ENCODE measurements at regions not wholly inside any gene's neighbourhood (a gene's known extent, or its start where the extent isn't known, plus 50 kb on each side); places are given as distances from the start of the nearest gene placed in this dataset.

DNA sequence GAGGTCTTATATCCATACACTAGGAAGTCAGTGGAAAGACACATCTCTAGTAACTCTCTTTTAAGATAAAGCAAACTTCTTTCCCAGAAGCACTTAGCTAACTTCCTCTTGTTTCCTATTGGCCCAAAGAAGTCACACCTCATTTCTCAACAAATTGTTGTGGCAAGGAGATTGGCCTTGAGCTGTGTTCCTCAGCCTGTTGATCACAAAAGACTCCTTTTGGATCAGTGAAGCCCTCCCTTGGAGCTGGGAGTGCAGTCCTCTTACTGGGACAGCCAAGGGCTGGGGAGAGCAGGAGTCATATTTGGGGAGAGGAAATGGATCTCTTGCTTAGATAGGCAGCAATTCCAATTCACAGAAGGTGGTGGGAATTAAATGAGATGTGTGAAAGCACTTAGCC, 51.2 kb upstream of the DAPL1 start:
- CTCF ChIA-PET, result interaction anchor here (0.6 to 11.5 kb wide), 8 partner anchors 9 to 851 kb away, joined by 3 to 131 read pairs (median 21); no protein-coding TSS in a partner anchor
- Histone ChIP-seq H3K4me3 (ENCODE audit: low read depth, low read length) (no peak overlapping the region), H3K27me3 (ENCODE audit: control insufficient read depth, insufficient read depth, low read length) (no peaks in the 10 kb centered on the region), H3K36me3 (ENCODE audit: control insufficient read depth, insufficient read depth, low read length) (no peaks in the 10 kb centered on the region)
- TF ChIP-seq, protein P1, sequence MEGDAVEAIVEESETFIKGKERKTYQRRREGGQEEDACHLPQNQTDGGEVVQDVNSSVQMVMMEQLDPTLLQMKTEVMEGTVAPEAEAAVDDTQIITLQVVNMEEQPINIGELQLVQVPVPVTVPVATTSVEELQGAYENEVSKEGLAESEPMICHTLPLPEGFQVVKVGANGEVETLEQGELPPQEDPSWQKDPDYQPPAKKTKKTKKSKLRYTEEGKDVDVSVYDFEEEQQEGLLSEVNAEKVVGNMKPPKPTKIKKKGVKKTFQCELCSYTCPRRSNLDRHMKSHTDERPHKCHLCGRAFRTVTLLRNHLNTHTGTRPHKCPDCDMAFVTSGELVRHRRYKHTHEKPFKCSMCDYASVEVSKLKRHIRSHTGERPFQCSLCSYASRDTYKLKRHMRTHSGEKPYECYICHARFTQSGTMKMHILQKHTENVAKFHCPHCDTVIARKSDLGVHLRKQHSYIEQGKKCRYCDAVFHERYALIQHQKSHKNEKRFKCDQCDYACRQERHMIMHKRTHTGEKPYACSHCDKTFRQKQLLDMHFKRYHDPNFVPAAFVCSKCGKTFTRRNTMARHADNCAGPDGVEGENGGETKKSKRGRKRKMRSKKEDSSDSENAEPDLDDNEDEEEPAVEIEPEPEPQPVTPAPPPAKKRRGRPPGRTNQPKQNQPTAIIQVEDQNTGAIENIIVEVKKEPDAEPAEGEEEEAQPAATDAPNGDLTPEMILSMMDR (IDR thresholded peaks at IDR 0.05; ENCODE audit: insufficient read depth, low read depth, low read length), result no peak
- DNase-seq (ENCODE audit: low read depth), result no peak
- POLR2A ChIA-PET, result no interaction called here

DNA sequence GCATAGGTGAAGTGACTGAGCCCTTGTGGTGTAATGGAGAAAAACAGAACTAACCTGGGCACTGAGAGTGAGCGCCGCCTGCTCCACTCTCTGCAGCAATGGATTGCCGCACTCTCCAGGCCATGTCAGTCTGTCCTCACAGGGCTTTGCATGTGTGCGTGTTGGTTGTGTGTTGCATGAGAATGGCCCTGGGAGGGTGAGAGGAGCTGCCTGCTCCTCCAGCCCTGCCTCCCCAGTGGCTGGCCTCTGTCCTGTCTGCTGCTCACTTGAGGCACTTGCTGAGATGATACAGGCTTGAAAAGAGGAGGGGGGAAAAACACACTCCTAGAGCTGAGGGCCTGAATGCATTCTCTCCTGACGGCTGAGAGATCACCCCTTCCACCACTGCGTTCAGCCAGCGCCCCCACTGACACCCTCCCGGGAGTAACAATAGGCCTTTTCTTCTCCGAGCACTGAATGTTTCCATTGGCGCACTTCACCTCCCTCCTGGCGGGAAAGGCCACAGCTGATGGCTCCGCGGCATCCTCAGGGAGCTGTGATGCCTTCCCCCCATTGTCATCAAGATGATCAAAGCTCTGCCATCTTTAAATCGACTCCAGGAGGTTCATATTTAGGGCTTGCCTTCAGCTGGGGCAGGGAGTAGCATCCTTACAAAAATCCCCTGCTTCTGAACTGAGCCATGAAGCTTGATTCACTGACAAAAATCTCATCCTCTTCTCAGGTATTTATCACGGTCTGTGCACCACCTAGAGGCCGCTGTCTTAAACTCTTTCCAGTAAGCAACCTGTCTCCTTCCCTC, 49.9 kb upstream of the DAPL1 start:
- POLR2A ChIA-PET, result no interaction called here
- TF ChIP-seq, protein P1 (IDR thresholded peaks at IDR 0.05; ENCODE audit: insufficient read depth, low read depth, low read length), result peak; percentile 58

More for the DNA sequence above, 49.9 kb upstream of the DAPL1 start:
- CTCF ChIA-PET, result interaction anchor here (0.6 to 11.5 kb wide), 27 partner anchors 8 to 1253 kb away, joined by 3 to 131 read pairs (median 4); partner anchors contain the start of genes CCDC148 and PKP4
- H3K36me3 ChIP-seq (ENCODE audit: control insufficient read depth, insufficient read depth, low read length), result no peaks in the 10 kb centered on the region
- DNase-seq (ENCODE audit: low read depth), result no peak
- no peaks in the 10 kb centered on the region for H3K27me3 ChIP-seq (ENCODE audit: control insufficient read depth, insufficient read depth, low read length)
- no peak overlapping the region for H3K4me3 ChIP-seq (ENCODE audit: low read depth, low read length)
